Daoy (cell line): ENCODE measurements at regions not wholly inside any gene's neighbourhood (a gene's known extent, or its start where the extent isn't known, plus 50 kb on each side); places are given as distances from the start of the nearest gene placed in this dataset.
"Not testable (repeated sequence)": the region's sequence is repeated elsewhere in the genome, so short reads cannot be mapped to it uniquely, and the experiment has no call there.

Experiments used
- DNase-seq: peaks from one replicate; pipeline ENCODE4 v3.0.0-alpha.2; 2015; ENCODE audit warnings: low read depth

GRCh38 chr12:73950507-73950906 lies 587.1 kb upstream of the ATXN7L3B start:
- DNase-seq, result no peak

GRCh38 chr12:73951956-73952703 lies 585.5 kb upstream of the ATXN7L3B start:
- no peak for DNase-seq

- no peak for DNase-seq
Measured at GRCh38 chr12:73964641-73965040, 573.0 kb upstream of the ATXN7L3B start.

- no peak for DNase-seq
Measured at GRCh38 chr12:73973486-73973885, 564.1 kb upstream of the ATXN7L3B start.

GRCh38 chr12:73984552-73984951 lies 553.1 kb upstream of the ATXN7L3B start:
- no peak for DNase-seq

GRCh38 chr12:73991138-73991537 lies 546.5 kb upstream of the ATXN7L3B start:
- DNase-seq, result no peak

GRCh38 chr12:73998894-73999293 lies 538.7 kb upstream of the ATXN7L3B start:
- no peak for DNase-seq

- DNase-seq, result no peak
Measured at GRCh38 chr12:74015118-74015517, 522.5 kb upstream of the ATXN7L3B start.

GRCh38 chr12:74016324-74016723 lies 521.3 kb upstream of the ATXN7L3B start:
- not testable (repeated sequence) for DNase-seq

- no peak for DNase-seq
Measured at GRCh38 chr12:74018849-74019248, 518.8 kb upstream of the ATXN7L3B start.

GRCh38 chr12:74021937-74022336 lies 515.7 kb upstream of the ATXN7L3B start:
- peak; percentile 69 for DNase-seq

GRCh38 chr12:74031045-74031444 lies 506.6 kb upstream of the ATXN7L3B start:
- no peak for DNase-seq

- no peak for DNase-seq
Measured at GRCh38 chr12:74033531-74033930, 504.1 kb upstream of the ATXN7L3B start.

- not testable (repeated sequence) for DNase-seq
Measured at GRCh38 chr12:74039138-74039537, 498.5 kb upstream of the ATXN7L3B start.

- peak; percentile 88 for DNase-seq
Measured at GRCh38 chr12:74043343-74043742, 494.3 kb upstream of the ATXN7L3B start.

GRCh38 chr12:74049348-74049747 lies 488.3 kb upstream of the ATXN7L3B start:
- DNase-seq, result no peak

- no peak for DNase-seq
Measured at GRCh38 chr12:74051848-74052247, 485.8 kb upstream of the ATXN7L3B start.

- DNase-seq, result peak; percentile 70
Measured at GRCh38 chr12:74066476-74066875, 471.2 kb upstream of the ATXN7L3B start.

- DNase-seq, result no peak
Measured at GRCh38 chr12:74071182-74071581, 466.5 kb upstream of the ATXN7L3B start.

GRCh38 chr12:74076918-74077317 lies 460.7 kb upstream of the ATXN7L3B start:
- no peak for DNase-seq

- DNase-seq, result peak; percentile 35
Measured at GRCh38 chr12:74105434-74105833, 432.2 kb upstream of the ATXN7L3B start.

- no peak for DNase-seq
Measured at GRCh38 chr12:74108729-74109128, 428.9 kb upstream of the ATXN7L3B start.

GRCh38 chr12:74111688-74112360 lies 425.8 kb upstream of the ATXN7L3B start:
- peak; percentile 27 for DNase-seq
